ENCODE measurements at regions not wholly inside any gene's neighbourhood (a gene's known extent, or its start where the extent isn't known, plus 50 kb on each side); places are given as distances from the start of the nearest gene placed in this dataset.

GRCh38 chr12:72888693-72889092 is 616.5 kb downstream of the TRHDE start:
- no peak for TF ChIP-seq CTCF (IDR thresholded peaks at IDR 0.05)
- no peak for TF ChIP-seq ZFX (IDR thresholded peaks at IDR 0.05; ENCODE audit: borderline replicate concordance)
